Heart left ventricle (tissue), 13 donors: ENCODE measurements at regions not wholly inside any gene's neighbourhood (a gene's known extent, or its start where the extent isn't known, plus 50 kb on each side); places are given as distances from the start of the nearest gene placed in this dataset.

Experiments used
- CTCF ChIP-seq, 12 donors: fragments of 200-600 bp; sonication (generic) in 4 of 12; IDR thresholded peaks; one replicate each; pipeline versions ENCODE4 v1.5.0 to v1.8.0; 2018 to 2022; ENCODE audit warnings: antibody characterized with exemption in 12 of 12, mild to moderate bottlenecking in 5 of 12
- POLR2A ChIP-seq, 2 donors: fragments of 450-650 bp; IDR thresholded peaks; one replicate each; pipeline ENCODE4 v1.6.1; 2017; ENCODE audit warnings: antibody characterized with exemption in 2 of 2, mild to moderate bottlenecking in 2 of 2, moderate library complexity in 2 of 2
- donor health status: ischemic (EF 13 %, LVEDD 7.1; RV severe dilation, severe dysfunction).
- donor health status: DM: no; HTN: yes; CAD: no.
- donor health status: DM: no; HTN: no; CAD: no.
- donor health status: ischemic (EF 25% LVEDD 6.9; RV normal size, moderate dysfunction).
- donor health status: ischemic (EF 25% LVEDD 5.7; RV mildly dilated, moderate dysfunction).
- donor health status: ischemic (EF 35%, LVEDD 5.7; RV mildly dilated, moderate dysfunction).
- donor health status: nonischemic (EF 11% LVEDD 7.7; RV severe dilation, severe dysfunction).
- donor health status: DM: yes; HTN: yes; CAD: no.
- donor health status: PGD.
- donor health status: ischemic (EF 29% LVEDD 5.4; RV normal size, mild dysfunction).
- donor health status: nonischemic (EF 23%, LVEDD 6.1; RV moderate dilation, normal function).

GRCh38 chr7:24024276-24025068 lies 259.5 kb upstream of the NPY start:
- TF ChIP-seq POLR2A (IDR thresholded peaks at IDR 0.05) (no peak), CTCF (IDR thresholded peaks at IDR 0.05) (no peak)
